GM23248 (cell line): ENCODE measurements at regions not wholly inside any gene's neighbourhood (a gene's known extent, or its start where the extent isn't known, plus 50 kb on each side); places are given as distances from the start of the nearest gene placed in this dataset.

Source experiments
- DNase-seq: peaks from one replicate; pipeline ENCODE4 v3.0.0-alpha.2; 2015
- H2AFZ ChIP-seq: fragments of 200-600 bp; sonication (generic); 2 replicates; pipeline ENCODE4 v1.6.1; 2016; ENCODE audit warnings: antibody characterized with exemption
- H3F3A ChIP-seq: fragments of 200-600 bp; sonication (generic); 2 replicates; pipeline ENCODE4 v1.6.1; 2016; ENCODE audit warnings: mild to moderate bottlenecking, antibody characterized with exemption, mixed run types; ENCODE audit not compliant: insufficient read depth
- H3K27ac ChIP-seq: fragments of 200-600 bp; sonication (generic); 2 replicates; pipeline ENCODE4 v1.5.1; 2016; ENCODE audit warnings: mild to moderate bottlenecking
- H3K27me3 ChIP-seq: fragments of 200-600 bp; sonication (generic); replicated peaks from 2 replicates; pipeline ENCODE4 v1.6.1; 2016; ENCODE audit warnings: mild to moderate bottlenecking; ENCODE audit not compliant: insufficient read depth
- H3K36me3 ChIP-seq: fragments of 200-600 bp; sonication (generic); 2 replicates; pipeline ENCODE4 v1.6.1; 2016; ENCODE audit warnings: low read depth, mild to moderate bottlenecking
- H3K4me1 ChIP-seq: fragments of 200-600 bp; sonication (generic); 2 replicates; pipeline ENCODE4 v1.6.1; 2016; ENCODE audit warnings: mild to moderate bottlenecking; ENCODE audit not compliant: insufficient read depth
- H3K4me2 ChIP-seq: fragments of 200-600 bp; sonication (generic); one replicate; pipeline ENCODE4 v1.6.1; 2016; ENCODE audit warnings: mild to moderate bottlenecking; ENCODE audit not compliant: unreplicated experiment
- H3K4me3 ChIP-seq: fragments of 200-600 bp; sonication (generic); 2 replicates; pipeline ENCODE4 v1.5.1; 2016; ENCODE audit warnings: mild to moderate bottlenecking
- H3K79me2 ChIP-seq: fragments of 200-600 bp; sonication (generic); 2 replicates; pipeline ENCODE4 v1.6.1; 2016; ENCODE audit warnings: mild to moderate bottlenecking; ENCODE audit not compliant: insufficient read depth
- H3K9ac ChIP-seq: fragments of 200-600 bp; sonication (generic); 2 replicates; pipeline ENCODE4 v1.6.1; 2016; ENCODE audit warnings: mild to moderate bottlenecking
- H3K9me2 ChIP-seq: fragments of 200-600 bp; sonication (generic); 2 replicates; pipeline ENCODE4 v1.6.1; 2016; ENCODE audit warnings: mixed run types, mild to moderate bottlenecking, moderate library complexity; ENCODE audit not compliant: insufficient read depth
- H3K9me3 ChIP-seq: fragments of 200-600 bp; sonication (generic); one replicate; pipeline ENCODE4 v1.6.1; 2017; ENCODE audit warnings: low read depth
- H4K20me1 ChIP-seq: fragments of 200-600 bp; sonication (generic); 2 replicates; pipeline ENCODE4 v1.6.0; 2016; ENCODE audit not compliant: insufficient read depth
- EZH2 ChIP-seq: fragments of 200-600 bp; sonication (generic); IDR thresholded peaks from 2 replicates; pipeline ENCODE4 v1.6.1; 2018; ENCODE audit warnings: antibody characterized with exemption, mild to moderate bottlenecking; ENCODE audit not compliant: insufficient read depth, poor library complexity, severe bottlenecking
- EZH2phosphoT487 ChIP-seq: fragments of 200-600 bp; sonication (generic); IDR thresholded peaks from 2 replicates; pipeline ENCODE4 v1.6.1; 2018; ENCODE audit warnings: antibody characterized with exemption, moderate library complexity, mild to moderate bottlenecking, low read depth; ENCODE audit not compliant: insufficient read depth
- WGBS, 2 experiments: methylation state at CpG; one replicate each; pipeline ENCODE4 v1.1.6; 2015 to 2017; ENCODE audit warnings: low lambda C conversion rate in 2 of 2, low coverage in 1 of 2; ENCODE audit errors: missing lambda C conversion rate in 2 of 2; 5-methylcytosine and 5-hydroxymethylcytosine counted together
- in situ Hi-C: fragments of 300-500 bp; cut with MboI; formaldehyde crosslinking; loops from 2 replicates; pipeline ENCODE4 v1.15.0; 2020

DNA sequence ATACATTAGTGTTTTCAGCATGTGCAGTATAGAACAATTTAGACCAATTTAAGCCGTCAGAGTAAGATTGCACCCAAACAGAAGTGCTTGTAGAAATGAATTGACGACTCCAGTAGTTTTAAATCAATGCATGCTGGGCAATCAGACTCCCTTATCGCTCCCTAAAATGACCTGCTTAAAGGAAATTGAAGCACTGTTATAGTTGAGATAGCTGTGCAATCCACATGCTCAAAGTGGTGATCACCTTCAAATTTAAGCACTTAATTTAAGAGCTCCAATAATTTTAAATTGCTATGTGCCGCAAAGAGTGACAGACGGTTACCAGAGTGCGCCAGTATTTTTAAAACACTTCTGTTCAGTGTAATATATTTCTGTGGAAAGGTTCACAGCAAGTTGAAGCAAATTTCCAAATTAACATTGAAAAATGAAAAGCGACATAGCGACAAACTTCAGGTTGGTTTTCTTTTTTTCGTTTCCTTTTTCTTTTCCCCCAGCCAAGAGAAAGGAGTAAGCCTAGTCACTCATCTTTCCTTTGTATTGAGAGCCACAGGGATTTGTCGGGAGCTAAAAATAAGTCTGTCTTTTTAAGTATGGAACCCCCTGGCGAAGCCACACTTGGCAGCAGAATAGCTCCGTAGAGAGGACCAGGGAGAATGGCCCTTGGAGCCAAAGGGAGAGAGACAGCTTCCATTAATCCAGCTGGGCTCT lies 436.4 kb upstream of the RBMS3 start:
- H3K9ac ChIP-seq = no peak overlapping the region
- in situ Hi-C loops = no loop called here
- no peaks in the 10 kb centered on the region for H4K20me1 ChIP-seq
- no peak overlapping the region for H2AFZ ChIP-seq
- H3K36me3 ChIP-seq = no peaks in the 10 kb centered on the region
- H3K27ac ChIP-seq = no peak overlapping the region
- TF ChIP-seq EZH2phosphoT487 = no peak
- TF ChIP-seq EZH2 = no peak
- 75 to 82% methylated on average over 12 of the region's 12 CpGs for WGBS, 2 experiments
- H3K79me2 ChIP-seq = no peaks in the 10 kb centered on the region
- no peaks in the 10 kb centered on the region for H3K9me3 ChIP-seq
- no peaks in the 10 kb centered on the region for H3F3A ChIP-seq
- H3K4me1 ChIP-seq = no peaks in the 10 kb centered on the region
- peaks cover 9% of the 10 kb centered on the region; the same call in 1 of the 2 replicates for H3K27me3 ChIP-seq
- H3K4me2 ChIP-seq = no peak overlapping the region
- no peaks in the 10 kb centered on the region for H3K9me2 ChIP-seq
- no peak overlapping the region for H3K4me3 ChIP-seq
- DNase-seq = no peak

DNA sequence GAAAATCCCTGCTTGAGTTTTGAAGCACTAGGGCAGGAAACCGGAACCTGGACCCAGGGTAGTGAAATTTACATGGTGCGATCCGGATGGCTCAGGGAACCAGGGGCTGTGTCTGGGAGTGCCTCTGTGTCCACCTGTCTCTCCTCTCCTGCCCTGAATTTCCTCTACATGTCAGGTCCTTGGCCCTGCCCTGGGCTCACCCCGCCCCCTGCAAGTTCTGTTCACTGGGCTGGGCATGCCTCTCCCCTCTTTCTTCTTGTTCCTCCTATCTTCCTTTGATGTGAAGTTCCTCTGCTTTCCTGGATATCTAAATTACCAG lies 435.9 kb upstream of the RBMS3 start:
- in situ Hi-C loops = no loop called here
- Histone ChIP-seq H3K79me2 (no peaks in the 10 kb centered on the region), H3K9ac (no peak overlapping the region), H3K4me2 (no peak overlapping the region), H3F3A (no peaks in the 10 kb centered on the region), H4K20me1 (no peaks in the 10 kb centered on the region), H2AFZ (no peak overlapping the region), H3K27ac (no peak overlapping the region), H3K36me3 (no peaks in the 10 kb centered on the region), H3K9me2 (no peaks in the 10 kb centered on the region), H3K9me3 (no peaks in the 10 kb centered on the region), H3K4me1 (peaks cover 2% of the 10 kb centered on the region; the same call in 1 of the 2 replicates), H3K27me3 (peaks cover 9% of the 10 kb centered on the region; the same call in 1 of the 2 replicates), H3K4me3 (no peak overlapping the region)
- 80 to 88% methylated on average over 3 to 4 of the region's 4 CpGs for WGBS, 2 experiments
- DNase-seq = no peak
- TF ChIP-seq EZH2 = no peak
- no peak for TF ChIP-seq EZH2phosphoT487

DNA sequence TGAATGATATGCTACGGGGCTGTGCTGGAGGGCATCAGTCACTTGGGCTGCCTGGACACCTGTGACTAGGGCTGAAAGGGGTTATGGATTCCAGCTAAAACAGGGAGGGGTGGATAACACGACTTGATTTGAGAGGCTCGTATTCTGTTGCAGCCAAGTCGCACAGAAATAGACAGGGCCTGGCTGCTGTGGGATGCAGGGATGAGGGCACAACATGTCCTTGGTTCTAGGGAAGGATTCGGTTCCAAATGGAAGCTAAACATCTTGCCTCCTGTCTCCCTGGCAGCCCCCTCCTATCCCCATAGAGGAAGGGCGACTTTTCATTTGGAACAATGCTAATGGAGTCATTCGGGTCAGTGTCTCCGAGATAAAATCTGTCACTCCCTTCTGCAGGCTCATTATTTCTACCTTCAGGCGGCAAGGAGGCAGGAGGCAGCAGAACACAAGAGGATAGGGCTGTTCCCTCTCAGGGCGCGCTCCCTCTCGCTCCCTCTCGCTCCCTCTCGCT lies 433.8 kb upstream of the RBMS3 start:
- H3F3A ChIP-seq = no peaks in the 10 kb centered on the region
- 64 to 79% methylated on average over 9 to 13 of the region's 14 CpGs for WGBS, 2 experiments

DNA sequence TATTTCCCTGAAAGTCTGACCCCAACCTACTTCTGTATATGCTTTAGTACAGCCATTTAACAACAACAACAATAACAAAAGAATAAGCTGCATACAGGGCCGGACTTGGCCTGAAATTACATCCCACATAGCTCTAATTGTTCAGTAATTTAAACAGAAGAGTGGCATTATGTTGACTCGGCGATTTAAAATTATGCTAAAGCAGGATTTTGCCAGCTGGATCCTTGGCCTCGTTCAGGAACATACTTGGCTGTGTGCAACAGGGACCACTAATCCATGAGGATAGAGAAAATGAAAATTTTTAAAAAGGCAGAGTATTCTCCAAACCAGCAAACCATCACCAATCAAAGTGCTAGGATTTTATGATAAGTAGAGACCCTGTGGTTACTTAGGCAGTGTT lies 433.1 kb upstream of the RBMS3 start:
- H3K9me2 ChIP-seq = no peaks in the 10 kb centered on the region
- no peaks in the 10 kb centered on the region for H3K9me3 ChIP-seq
- H3K4me3 ChIP-seq = no peak overlapping the region
- no peak overlapping the region for H3K9ac ChIP-seq
- TF ChIP-seq EZH2 (no peak), EZH2phosphoT487 (no peak)
- peaks cover 8% of the 10 kb centered on the region; the same call in 1 of the 2 replicates for H3K4me1 ChIP-seq
- no peak overlapping the region for H3K27ac ChIP-seq
- no peaks in the 10 kb centered on the region for H3K36me3 ChIP-seq
- H3F3A ChIP-seq = no peaks in the 10 kb centered on the region
- in situ Hi-C loops = no loop called here
- H3K27me3 ChIP-seq = 0 out of 2 replicates have a peak, but pooled peaks cover 9% of the 10 kb centered on the region
- WGBS, 2 experiments = 47 to 58% methylated on average over 4 of the region's 4 CpGs
- no peak overlapping the region for H2AFZ ChIP-seq
- no peaks in the 10 kb centered on the region for H3K79me2 ChIP-seq
- DNase-seq = no peak
- H3K4me2 ChIP-seq = no peak overlapping the region
- no peaks in the 10 kb centered on the region for H4K20me1 ChIP-seq

More for the DNA sequence above, 433.8 kb upstream of the RBMS3 start:
- Histone ChIP-seq H3K9ac (no peak overlapping the region), H3K4me2 (no peak overlapping the region), H2AFZ (no peak overlapping the region), H3K79me2 (no peaks in the 10 kb centered on the region), H3K27ac (no peak overlapping the region), H4K20me1 (no peaks in the 10 kb centered on the region), H3K36me3 (no peaks in the 10 kb centered on the region), H3K9me2 (no peaks in the 10 kb centered on the region), H3K27me3 (0 out of 2 replicates have a peak, but pooled peaks cover 9% of the 10 kb centered on the region), H3K9me3 (no peaks in the 10 kb centered on the region), H3K4me1 (peaks cover 8% of the 10 kb centered on the region; the same call in 1 of the 2 replicates), H3K4me3 (no peak overlapping the region)
- in situ Hi-C loops = no loop called here
- DNase-seq = no peak
- TF ChIP-seq EZH2phosphoT487 = no peak
- TF ChIP-seq EZH2 = no peak

DNA sequence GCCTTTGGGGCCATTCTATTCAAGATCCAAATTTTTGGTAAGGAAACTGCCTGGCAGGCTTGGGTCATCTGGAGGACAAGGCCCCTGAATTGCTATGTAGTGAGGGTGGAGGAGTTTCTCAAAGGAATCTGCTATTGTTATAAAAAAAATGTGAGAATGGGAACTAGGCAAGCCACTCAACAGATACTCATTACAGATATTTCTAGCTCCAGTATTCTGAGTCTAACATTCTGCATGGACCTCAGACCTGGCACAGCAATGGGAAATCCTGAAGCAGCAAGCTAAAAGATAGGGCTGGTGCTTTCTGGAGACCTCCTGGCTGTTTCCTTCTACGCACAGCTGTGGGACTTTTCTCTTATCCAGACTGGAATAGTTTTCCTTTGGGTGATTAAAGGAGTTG lies 430.7 kb upstream of the RBMS3 start:
- Histone ChIP-seq H3F3A (no peaks in the 10 kb centered on the region), H3K9ac (no peak overlapping the region), H3K9me2 (no peaks in the 10 kb centered on the region), H4K20me1 (no peaks in the 10 kb centered on the region), H3K4me2 (peak overlapping the region; percentile 3), H3K27me3 (0 out of 2 replicates have a peak, but pooled peaks cover 8% of the 10 kb centered on the region), H3K79me2 (no peaks in the 10 kb centered on the region), H3K36me3 (no peaks in the 10 kb centered on the region), H3K9me3 (no peaks in the 10 kb centered on the region), H2AFZ (no peak overlapping the region; the same call in 1 of the 2 replicates), H3K4me3 (no peak overlapping the region), H3K4me1 (peaks cover 8% of the 10 kb centered on the region; the same call in 1 of the 2 replicates), H3K27ac (no peak overlapping the region)
- in situ Hi-C loops = no loop called here
- peak; percentile 58 for DNase-seq
- 68 to 86% methylated on average over 1 of the region's 1 CpG for WGBS, 2 experiments
- TF ChIP-seq EZH2phosphoT487 (no peak), EZH2 (no peak)
